Upper lobe of left lung (tissue), 6 donors: ENCODE measurements at regions not wholly inside any gene's neighbourhood (a gene's known extent, or its start where the extent isn't known, plus 50 kb on each side); places are given as distances from the start of the nearest gene placed in this dataset.

ENCODE experiments used
- ATAC-seq, 2 donors: fragments of 200-7000 bp; cut with Tn5 transposase; one replicate each; pipeline ENCODE4 v1.9.1; 2022; ENCODE audit warnings: mild to moderate bottlenecking in 2 of 2, moderate library complexity in 2 of 2; ENCODE audit not compliant: low FRiP score in 2 of 2
- DNase-seq, 2 donors: peaks; one replicate each; pipeline ENCODE4 v3.0.0-alpha.2; 2019 to 2020
- H3K27ac ChIP-seq, 4 donors: fragments of 200-600 bp; sonication (generic); one replicate each; pipeline ENCODE4 v1.5.1; 2016 to 2019
- H3K27me3 ChIP-seq, 4 donors: fragments of 200-600 bp; sonication (generic); one replicate each; pipeline ENCODE4 v1.5.1; 2017 to 2019
- H3K36me3 ChIP-seq, 4 donors: fragments of 200-600 bp; sonication (generic); one replicate each; pipeline ENCODE4 v1.5.1; 2016 to 2019
- H3K4me1 ChIP-seq, 4 donors: fragments of 200-600 bp; sonication (generic); one replicate each; pipeline ENCODE4 v1.5.1; 2018 to 2019
- H3K4me3 ChIP-seq, 4 donors: fragments of 200-600 bp; sonication (generic); one replicate each; pipeline ENCODE4 v1.5.1; 2017 to 2019; ENCODE audit warnings: mild to moderate bottlenecking in 2 of 4, moderate library complexity in 1 of 4
- H3K9me3 ChIP-seq, 4 donors: fragments of 200-600 bp; sonication (generic); one replicate each; pipeline ENCODE4 v1.5.1; 2018 to 2019
- CTCF ChIP-seq, 6 experiments: fragments of 450-650 bp in 4 of 6; fragments of 200-600 bp in 2 of 6; sonication (generic) in 2 of 6; IDR thresholded peaks; one replicate each; pipeline ENCODE4 v1.5.1; 2016 to 2019; ENCODE audit warnings: antibody characterized with exemption in 6 of 6
- EP300 ChIP-seq, 4 donors: sonication (generic); formaldehyde crosslinking; IDR thresholded peaks; one replicate each; pipeline ENCODE4 v1.5.1; 2017; ENCODE audit warnings: antibody characterized with exemption in 4 of 4, control low read depth in 2 of 4
- POLR2A ChIP-seq, 4 donors: fragments of 450-650 bp; IDR thresholded peaks; one replicate each; pipeline ENCODE4 v1.5.1; 2016 to 2017; ENCODE audit warnings: antibody characterized with exemption in 4 of 4, mild to moderate bottlenecking in 2 of 4
- POLR2AphosphoS5 ChIP-seq, 2 donors: sonication (generic); formaldehyde crosslinking; IDR thresholded peaks; one replicate each; pipeline ENCODE4 v1.5.1; 2017; ENCODE audit warnings: antibody characterized with exemption in 2 of 2
- WGBS, 2 donors: methylation state at CpG; one replicate each; pipeline ENCODE4 v1.1.5; 2017 to 2018; 5-methylcytosine and 5-hydroxymethylcytosine counted together
- donor health status: DM: no; HTN: no; CAD: no; lungs with moderate emphysema.
- donor health status: DM: no; HTN: yes; CAD: no; lungs with severe emphysema.

GRCh38 chr4:111748157-111748556 lies 397.1 kb upstream of the FAM241A start:
- TF ChIP-seq POLR2AphosphoS5 (IDR thresholded peaks at IDR 0.05): no peak
- TF ChIP-seq CTCF (IDR thresholded peaks at IDR 0.05): no peak
- no peak for TF ChIP-seq POLR2A (IDR thresholded peaks at IDR 0.05)
- TF ChIP-seq EP300 (IDR thresholded peaks at IDR 0.05): no peak
- DNase-seq (no peak), ATAC-seq (no peak)

GRCh38 chr4:111754003-111754402 lies 391.3 kb upstream of the FAM241A start:
- no peak for TF ChIP-seq POLR2A (IDR thresholded peaks at IDR 0.05)
- TF ChIP-seq CTCF (IDR thresholded peaks at IDR 0.05): no peak
- no peak for TF ChIP-seq EP300 (IDR thresholded peaks at IDR 0.05)
- no peak for TF ChIP-seq POLR2AphosphoS5 (IDR thresholded peaks at IDR 0.05)
- Histone ChIP-seq H3K27me3 (no peaks in the 10 kb centered on the region), H3K27ac (no peak overlapping the region), H3K4me3 (no peak overlapping the region), H3K9me3 (no peaks in the 10 kb centered on the region), H3K36me3 (no peaks in the 10 kb centered on the region), H3K4me1 (no peaks in the 10 kb centered on the region)
- DNase-seq (no peak), ATAC-seq (no peak)
- 86 to 93% methylated on average over 1 of the region's 1 CpG for WGBS, 2 donors

More at GRCh38 chr4:111748157-111748556, 397.1 kb upstream of the FAM241A start:
- H3K9me3 ChIP-seq: no peaks in the 10 kb centered on the region
- H3K36me3 ChIP-seq: no peaks in the 10 kb centered on the region
- 27 to 37% methylated on average over 3 of the region's 3 CpGs for WGBS, 2 donors
- H3K27me3 ChIP-seq: no peaks in the 10 kb centered on the region
- H3K4me1 ChIP-seq: no peaks in the 10 kb centered on the region
- H3K4me3 ChIP-seq: no peak overlapping the region
- no peak overlapping the region for H3K27ac ChIP-seq

GRCh38 chr4:111755571-111755970 lies 389.7 kb upstream of the FAM241A start:
- WGBS, 2 donors: 92 to 95% methylated on average over 9 to 10 of the region's 10 CpGs
- H3K27me3 ChIP-seq: no peaks in the 10 kb centered on the region
- no peaks in the 10 kb centered on the region for H3K9me3 ChIP-seq
- no peaks in the 10 kb centered on the region for H3K4me1 ChIP-seq
- no peaks in the 10 kb centered on the region for H3K36me3 ChIP-seq
- ATAC-seq: no peak
- DNase-seq: no peak
- no peak overlapping the region for H3K4me3 ChIP-seq
- H3K27ac ChIP-seq: no peak overlapping the region
- no peak for TF ChIP-seq POLR2A (IDR thresholded peaks at IDR 0.05)
- TF ChIP-seq POLR2AphosphoS5 (IDR thresholded peaks at IDR 0.05): no peak
- TF ChIP-seq EP300 (IDR thresholded peaks at IDR 0.05): no peak
- no peak for TF ChIP-seq CTCF (IDR thresholded peaks at IDR 0.05)

GRCh38 chr4:111761531-111761930 lies 383.7 kb upstream of the FAM241A start:
- Histone ChIP-seq H3K36me3 (no peaks in the 10 kb centered on the region), H3K9me3 (no peaks in the 10 kb centered on the region), H3K27me3 (no peaks in the 10 kb centered on the region), H3K4me3 (no peak overlapping the region), H3K27ac (no peak overlapping the region), H3K4me1 (no peaks in the 10 kb centered on the region)
- no peak for DNase-seq
- TF ChIP-seq CTCF (IDR thresholded peaks at IDR 0.05) (no peak), POLR2AphosphoS5 (IDR thresholded peaks at IDR 0.05) (no peak), EP300 (IDR thresholded peaks at IDR 0.05) (no peak), POLR2A (IDR thresholded peaks at IDR 0.05) (no peak)
- no peak for ATAC-seq
- 21 to 32% methylated on average over 4 of the region's 4 CpGs for WGBS, 2 donors

- Histone ChIP-seq H3K4me1 (peaks cover 0 to 4% (median 0%) of the 10 kb centered on the region in 4 donors), H3K36me3 (no peaks in the 10 kb centered on the region), H3K27me3 (no peaks in the 10 kb centered on the region), H3K9me3 (no peaks in the 10 kb centered on the region), H3K4me3 (no peak overlapping the region), H3K27ac (no peak overlapping the region)
- peak in 1 of 2 donors; percentile 46 for ATAC-seq
- TF ChIP-seq POLR2A (IDR thresholded peaks at IDR 0.05): no peak
- TF ChIP-seq CTCF (IDR thresholded peaks at IDR 0.05): no peak
- no peak for TF ChIP-seq EP300 (IDR thresholded peaks at IDR 0.05)
- TF ChIP-seq POLR2AphosphoS5 (IDR thresholded peaks at IDR 0.05): no peak
- peak in 1 of 2 donors; percentile 54 for DNase-seq
- WGBS, 2 donors: 79 to 93% methylated on average over 8 of the region's 8 CpGs
Measured at GRCh38 chr4:111770514-111770913, 374.7 kb upstream of the FAM241A start.
